OCI-LY3 (cell line): ENCODE measurements at regions not wholly inside any gene's neighbourhood (a gene's known extent, or its start where the extent isn't known, plus 50 kb on each side); places are given as distances from the start of the nearest gene placed in this dataset.

Experiments
- H2AFZ ChIP-seq: fragments of 200-600, 300-600 bp; shearing (Covaris generic); 2 replicates; pipeline ENCODE4 v1.6.0; 2014; ENCODE audit warnings: antibody characterized with exemption, low read depth, low read length
- H3K27ac ChIP-seq: fragments of 200-600, 300-600 bp; sonication (generic); 2 replicates; pipeline ENCODE4 v1.5.1; 2014; ENCODE audit warnings: mild to moderate bottlenecking, low read length, moderate library complexity, mixed read lengths
- H3K27me3 ChIP-seq: fragments of 200-600, 300-600 bp; sonication (generic); 2 replicates; pipeline ENCODE4 v1.6.1; 2014; ENCODE audit warnings: low read depth, low read length, mixed read lengths
- H3K36me3 ChIP-seq: fragments of 200-600, 300-600 bp; sonication (generic); replicated peaks from 2 replicates; pipeline ENCODE3; 2014; ENCODE audit warnings: low read depth, low read length, mixed read lengths
- H3K4me1 ChIP-seq: fragments of 300-600, 200-600 bp; sonication (generic); 2 replicates; pipeline ENCODE4 v1.6.1; 2014; ENCODE audit warnings: low read length, mixed read lengths
- H3K4me2 ChIP-seq: fragments of 200-600, 300-600 bp; sonication (generic); 2 replicates; pipeline ENCODE4 v1.6.1; 2014; ENCODE audit warnings: low read length, mixed read lengths
- H3K4me3 ChIP-seq: fragments of 300-600, 200-600 bp; sonication (generic); 2 replicates; pipeline ENCODE4 v1.5.1; 2014; ENCODE audit warnings: antibody characterized with exemption, mild to moderate bottlenecking, low read length, moderate library complexity
- H3K79me2 ChIP-seq: fragments of 300-600, 200-600 bp; shearing (Covaris generic); 2 replicates; pipeline ENCODE4 v1.6.1; 2014; ENCODE audit warnings: mild to moderate bottlenecking, low read length, mixed read lengths
- H3K9ac ChIP-seq: fragments of 300-600, 200-600 bp; shearing (Covaris generic); 2 replicates; pipeline ENCODE4 v1.6.0; 2014; ENCODE audit warnings: mild to moderate bottlenecking, low read length, moderate library complexity
- H3K9me3 ChIP-seq: fragments of 200-600, 300-600 bp; shearing (Covaris generic); 2 replicates; pipeline ENCODE4 v1.6.1; 2014; ENCODE audit warnings: low read length, mixed read lengths; ENCODE audit not compliant: insufficient read depth
- H4K20me1 ChIP-seq: fragments of 200-600, 300-600 bp; sonication (generic); 2 replicates; pipeline ENCODE4 v1.6.1; 2016; ENCODE audit warnings: low read length, mixed read lengths; ENCODE audit not compliant: insufficient read depth
- CTCF ChIP-seq: fragments of 200-600, 300-600 bp; sonication (generic); IDR thresholded peaks from 2 replicates; pipeline ENCODE4 v1.5.1; 2014; ENCODE audit warnings: antibody characterized with exemption, low read length, low read depth
- EZH2phosphoT487 ChIP-seq: fragments of 200-600 bp; shearing (Covaris generic); IDR thresholded peaks from 2 replicates; pipeline ENCODE4 v1.6.1; 2018; ENCODE audit warnings: antibody characterized with exemption, mixed run types, low read depth

GRCh38 chr4:33218238-33218637, 2498.1 kb downstream of the PCDH7 start:
- H3K27me3 ChIP-seq: no peaks in the 10 kb centered on the region
- H3K4me1 ChIP-seq: no peaks in the 10 kb centered on the region
- no peak overlapping the region for H2AFZ ChIP-seq
- H3K27ac ChIP-seq: no peak overlapping the region
- no peaks in the 10 kb centered on the region for H3K36me3 ChIP-seq
- H3K4me2 ChIP-seq: no peak overlapping the region
- no peaks in the 10 kb centered on the region for H3K9me3 ChIP-seq
- H3K79me2 ChIP-seq: no peaks in the 10 kb centered on the region
- TF ChIP-seq EZH2phosphoT487 (no peak), CTCF (no peak)
- H3K9ac ChIP-seq: no peak overlapping the region
- no peaks in the 10 kb centered on the region for H4K20me1 ChIP-seq
- H3K4me3 ChIP-seq: no peak overlapping the region

- no peak overlapping the region for H3K4me2 ChIP-seq
- H3K36me3 ChIP-seq: no peaks in the 10 kb centered on the region
- H3K27ac ChIP-seq: no peak overlapping the region
- H3K9me3 ChIP-seq: peaks cover 5% of the 10 kb centered on the region; the same call in 1 of the 2 replicates
- H3K79me2 ChIP-seq: no peaks in the 10 kb centered on the region
- H4K20me1 ChIP-seq: no peaks in the 10 kb centered on the region
- H3K9ac ChIP-seq: no peak overlapping the region
- no peak overlapping the region for H3K4me3 ChIP-seq
- no peaks in the 10 kb centered on the region for H3K27me3 ChIP-seq
- H2AFZ ChIP-seq: no peak overlapping the region
- TF ChIP-seq EZH2phosphoT487: no peak
- no peak for TF ChIP-seq CTCF
- H3K4me1 ChIP-seq: peaks cover 3% of the 10 kb centered on the region; the same call in 1 of the 2 replicates
Measured at GRCh38 chr4:33226133-33226532, 2506.0 kb downstream of the PCDH7 start.

- Histone ChIP-seq H3K4me3 (no peak overlapping the region), H3K4me2 (no peak overlapping the region), H2AFZ (no peak overlapping the region), H3K4me1 (peaks cover 3% of the 10 kb centered on the region; the same call in 1 of the 2 replicates), H4K20me1 (no peaks in the 10 kb centered on the region), H3K27me3 (no peaks in the 10 kb centered on the region), H3K27ac (no peak overlapping the region), H3K9me3 (peaks cover 5% of the 10 kb centered on the region; the same call in 1 of the 2 replicates), H3K9ac (no peak overlapping the region), H3K79me2 (no peaks in the 10 kb centered on the region), H3K36me3 (no peaks in the 10 kb centered on the region)
- TF ChIP-seq CTCF: no peak
Measured at GRCh38 chr4:33226783-33227182, 2506.6 kb downstream of the PCDH7 start.

- H3K27ac ChIP-seq: no peak overlapping the region
- no peak for TF ChIP-seq EZH2phosphoT487
- no peak overlapping the region for H2AFZ ChIP-seq
- H3K4me1 ChIP-seq: no peaks in the 10 kb centered on the region
- H3K4me3 ChIP-seq: no peak overlapping the region
- H3K79me2 ChIP-seq: no peaks in the 10 kb centered on the region
- no peaks in the 10 kb centered on the region for H3K9me3 ChIP-seq
- no peaks in the 10 kb centered on the region for H3K36me3 ChIP-seq
- no peaks in the 10 kb centered on the region for H3K27me3 ChIP-seq
- no peak overlapping the region for H3K4me2 ChIP-seq
- no peak overlapping the region for H3K9ac ChIP-seq
- no peaks in the 10 kb centered on the region for H4K20me1 ChIP-seq
Measured at GRCh38 chr4:33255094-33255493, 2534.9 kb downstream of the PCDH7 start.

- H3K36me3 ChIP-seq: no peaks in the 10 kb centered on the region
- no peak overlapping the region for H3K4me3 ChIP-seq
- H3K9ac ChIP-seq: no peak overlapping the region
- no peaks in the 10 kb centered on the region for H3K9me3 ChIP-seq
- H3K4me1 ChIP-seq: no peaks in the 10 kb centered on the region
- no peak overlapping the region for H2AFZ ChIP-seq
- H4K20me1 ChIP-seq: no peaks in the 10 kb centered on the region
- H3K4me2 ChIP-seq: no peak overlapping the region
- TF ChIP-seq CTCF (no peak), EZH2phosphoT487 (no peak)
- no peaks in the 10 kb centered on the region for H3K79me2 ChIP-seq
- H3K27ac ChIP-seq: no peak overlapping the region
- H3K27me3 ChIP-seq: no peaks in the 10 kb centered on the region
Measured at GRCh38 chr4:33255507-33255906, 2535.3 kb downstream of the PCDH7 start.
